ENCODE measurements at regions not wholly inside any gene's neighbourhood (a gene's known extent, or its start where the extent isn't known, plus 50 kb on each side); places are given as distances from the start of the nearest gene placed in this dataset.
"Not testable (repeated sequence)": the region's sequence is repeated elsewhere in the genome, so short reads cannot be mapped to it uniquely, and the experiment has no call there.

- ATAC-seq (replicated peaks in 1 of 2); H3K9me3 Mint-ChIP-seq; H3K36me3 Mint-ChIP-seq (ENCODE audit: insufficient read depth in 2 of 2); H3K27me3 Mint-ChIP-seq (ENCODE audit: low read depth); DNase-seq; H3K27ac Mint-ChIP-seq; H3K4me3 Mint-ChIP-seq; H3K4me1 Mint-ChIP-seq (ENCODE audit: low read depth): not testable (repeated sequence)
These were observed 161.0 kb upstream of the ROPN1 start for GRCh38 chr3:124152891-124153290.

DNA sequence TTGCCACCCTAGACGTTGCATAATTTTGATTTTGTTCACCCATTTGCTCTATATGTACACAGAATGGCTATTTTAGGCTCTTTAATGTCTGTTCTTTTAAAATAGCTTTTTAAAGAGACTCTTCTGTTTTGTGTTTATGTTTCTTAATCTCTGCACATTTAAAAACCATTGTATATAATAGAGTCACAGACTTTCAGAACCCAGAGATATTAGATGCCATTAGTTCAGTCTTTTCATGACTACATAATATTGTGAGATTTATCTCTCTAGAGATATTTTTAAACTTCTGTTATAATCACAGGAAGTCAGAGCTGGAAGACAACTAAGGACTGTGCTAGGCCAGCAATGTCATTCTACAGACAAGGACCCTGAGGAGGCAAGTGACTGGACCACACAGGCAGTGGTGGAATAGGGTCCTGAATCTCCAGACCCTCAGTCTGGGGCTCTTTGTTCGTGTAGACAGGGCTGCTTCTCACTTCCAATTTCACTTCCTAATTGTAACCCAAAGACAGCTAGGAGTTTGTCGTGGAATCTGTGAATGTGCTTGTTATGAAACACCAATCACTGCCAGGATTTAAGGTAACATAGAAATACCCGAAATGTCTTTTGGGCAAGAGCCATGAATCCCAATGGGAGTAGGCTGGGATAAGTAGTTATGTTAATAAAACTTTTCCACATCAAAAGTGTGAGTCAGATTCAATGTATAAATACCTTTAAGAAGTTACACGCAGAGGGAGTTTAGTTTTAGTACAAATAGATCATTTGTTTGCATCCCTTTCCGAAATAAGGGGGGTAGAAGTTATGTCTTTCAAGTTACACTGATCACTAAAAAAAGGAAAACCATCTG, 165.2 kb upstream of the ROPN1 start:
- Mint-ChIP-seq H3K27ac (no peak overlapping the region), H3K9me3 (no peaks in the 10 kb centered on the region), H3K4me1 (ENCODE audit: low read depth) (no peaks in the 10 kb centered on the region), H3K27me3 (ENCODE audit: low read depth) (peaks cover 7% of the 10 kb centered on the region), H3K4me3 (no peak overlapping the region), H3K36me3 (ENCODE audit: insufficient read depth in 2 of 2) (no peaks in the 10 kb centered on the region)
- ATAC-seq (replicated peaks in 1 of 2) (no peak), DNase-seq (no peak)

DNA sequence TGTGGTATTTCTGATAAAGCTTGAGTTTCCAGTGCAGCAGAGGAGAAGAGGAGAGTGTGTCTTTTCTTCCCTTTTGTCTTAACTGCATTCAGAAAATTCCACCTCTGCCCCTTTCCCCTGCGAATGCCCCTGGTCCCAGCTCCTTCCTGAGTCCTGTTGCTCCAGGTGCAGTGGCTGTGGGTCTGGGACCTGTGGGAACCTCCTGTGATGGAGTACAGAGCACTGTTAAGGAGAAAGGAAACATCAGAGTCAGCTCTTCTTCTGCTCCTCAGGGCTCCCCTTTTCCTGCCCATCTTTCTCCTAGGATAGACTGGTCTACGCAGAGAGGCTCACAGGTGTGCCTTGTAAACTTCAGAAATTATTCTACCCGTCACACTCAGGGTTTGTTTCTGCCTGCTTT, 165.8 kb upstream of the ROPN1 start:
- Mint-ChIP-seq H3K4me3 (no peak overlapping the region), H3K27me3 (ENCODE audit: low read depth) (peaks cover 7% of the 10 kb centered on the region), H3K9me3 (no peaks in the 10 kb centered on the region), H3K27ac (no peak overlapping the region), H3K4me1 (ENCODE audit: low read depth) (no peaks in the 10 kb centered on the region), H3K36me3 (ENCODE audit: insufficient read depth in 2 of 2) (no peaks in the 10 kb centered on the region)
- ATAC-seq (replicated peaks in 1 of 2), result no peak
- no peak for DNase-seq

- Mint-ChIP-seq H3K36me3 (ENCODE audit: insufficient read depth in 2 of 2) (no peaks in the 10 kb centered on the region), H3K9me3 (no peaks in the 10 kb centered on the region), H3K27ac (no peak overlapping the region), H3K4me3 (no peak overlapping the region), H3K4me1 (ENCODE audit: low read depth) (no peaks in the 10 kb centered on the region), H3K27me3 (ENCODE audit: low read depth) (peaks cover 7% of the 10 kb centered on the region)
- DNase-seq, result no peak
- no peak for ATAC-seq (replicated peaks in 1 of 2)
These were observed 166.4 kb upstream of the ROPN1 start for GRCh38 chr3:124158168-124158881.

DNA sequence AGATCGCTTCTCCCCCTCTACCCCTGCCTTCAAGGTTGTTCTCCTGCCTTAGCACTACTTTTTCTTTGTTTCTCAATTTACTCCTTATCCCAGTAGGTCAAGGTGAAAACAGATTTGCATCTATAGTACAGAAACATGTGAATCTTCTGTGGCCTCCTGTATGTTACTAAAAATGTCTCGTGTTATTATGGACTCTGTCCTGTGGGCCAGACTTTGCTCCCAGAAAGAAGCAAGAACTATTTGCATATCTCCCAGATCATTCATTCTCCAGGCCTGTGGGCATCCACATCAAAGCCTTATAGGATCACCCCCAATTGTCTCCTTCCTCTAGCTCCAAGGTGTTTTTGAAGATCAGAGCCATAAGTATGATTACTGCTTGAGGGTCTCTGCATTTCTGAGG, 169.5 kb upstream of the ROPN1 start:
- ATAC-seq (replicated peaks in 1 of 2) (no peak), DNase-seq (no peak)
- Mint-ChIP-seq H3K27ac (no peak overlapping the region), H3K36me3 (ENCODE audit: insufficient read depth in 2 of 2) (no peaks in the 10 kb centered on the region), H3K4me1 (ENCODE audit: low read depth) (no peaks in the 10 kb centered on the region), H3K27me3 (ENCODE audit: low read depth) (peaks cover 4% of the 10 kb centered on the region), H3K9me3 (no peaks in the 10 kb centered on the region), H3K4me3 (no peak overlapping the region)

DNA sequence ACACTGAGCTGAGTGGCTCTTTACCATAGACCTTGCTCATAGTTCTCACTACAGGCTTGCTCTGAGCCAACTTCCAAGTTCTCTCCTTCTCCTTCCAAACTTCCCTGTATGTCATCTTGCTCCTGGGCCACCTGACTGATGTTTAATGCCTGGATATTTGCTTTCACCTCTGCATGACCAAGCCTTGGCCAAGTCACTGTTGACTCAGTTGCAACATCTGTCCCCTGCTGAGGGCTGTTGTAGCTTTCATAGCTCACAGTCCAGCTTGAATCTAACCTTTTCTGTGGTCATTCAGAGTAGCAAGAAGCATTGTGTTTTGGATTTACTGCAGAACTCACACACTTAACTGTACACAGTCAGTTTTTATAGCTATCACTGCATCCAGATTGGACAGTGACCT, 171.8 kb upstream of the ROPN1 start:
- Mint-ChIP-seq H3K27ac (no peak overlapping the region), H3K9me3 (no peaks in the 10 kb centered on the region), H3K36me3 (ENCODE audit: insufficient read depth in 2 of 2) (no peaks in the 10 kb centered on the region), H3K4me3 (no peak overlapping the region), H3K27me3 (ENCODE audit: low read depth) (peaks cover 3% of the 10 kb centered on the region), H3K4me1 (ENCODE audit: low read depth) (no peaks in the 10 kb centered on the region)
- ATAC-seq (replicated peaks in 1 of 2) (no peak), DNase-seq (no peak)

- peaks cover 0 to 4% of the 10 kb centered on the region in 2 donors for H3K9me3 Mint-ChIP-seq
- ATAC-seq (replicated peaks in 1 of 2), result no peak
- H3K27ac Mint-ChIP-seq, result no peak overlapping the region
- H3K4me1 Mint-ChIP-seq (ENCODE audit: low read depth), result no peaks in the 10 kb centered on the region
- H3K4me3 Mint-ChIP-seq, result no peak overlapping the region
- H3K36me3 Mint-ChIP-seq (ENCODE audit: insufficient read depth in 2 of 2), result no peaks in the 10 kb centered on the region
- H3K27me3 Mint-ChIP-seq (ENCODE audit: low read depth), result peaks cover 15% of the 10 kb centered on the region
- no peak for DNase-seq
These were observed 176.3 kb upstream of the ROPN1 start for GRCh38 chr3:124168271-124168670.

- Mint-ChIP-seq H3K27ac (no peak overlapping the region), H3K4me1 (ENCODE audit: low read depth) (no peaks in the 10 kb centered on the region), H3K9me3 (peaks cover 0 to 4% of the 10 kb centered on the region in 2 donors), H3K4me3 (no peak overlapping the region), H3K36me3 (ENCODE audit: insufficient read depth in 2 of 2) (no peaks in the 10 kb centered on the region), H3K27me3 (ENCODE audit: low read depth) (peaks cover 16% of the 10 kb centered on the region)
- DNase-seq (no peak), ATAC-seq (replicated peaks in 1 of 2) (no peak)
These were observed 180.4 kb upstream of the ROPN1 start for GRCh38 chr3:124172283-124172682.

DNA sequence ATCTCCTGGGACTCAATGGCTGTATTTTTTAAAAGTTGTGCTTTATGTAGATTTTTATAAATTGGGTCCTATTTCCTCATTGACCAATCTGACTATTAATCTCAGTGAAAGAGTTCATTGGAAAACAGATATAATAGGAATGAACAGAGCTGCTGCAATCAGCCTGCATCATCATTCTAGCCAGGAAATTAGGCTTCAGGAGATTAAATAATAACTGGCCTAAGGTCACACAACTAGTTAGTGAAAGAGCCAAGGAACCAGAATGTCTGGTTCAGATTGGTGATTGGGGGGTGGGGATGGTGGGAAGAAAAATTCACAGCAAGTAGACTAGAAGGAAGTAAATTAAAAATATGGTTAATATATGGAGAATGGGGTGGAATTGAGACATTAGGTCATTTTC, 180.9 kb upstream of the ROPN1 start:
- Mint-ChIP-seq H3K9me3 (peaks cover 0 to 4% of the 10 kb centered on the region in 2 donors), H3K27me3 (ENCODE audit: low read depth) (peaks cover 19% of the 10 kb centered on the region), H3K4me3 (no peak overlapping the region), H3K4me1 (ENCODE audit: low read depth) (no peaks in the 10 kb centered on the region), H3K27ac (no peak overlapping the region), H3K36me3 (ENCODE audit: insufficient read depth in 2 of 2) (no peaks in the 10 kb centered on the region)
- no peak for DNase-seq
- no peak for ATAC-seq (replicated peaks in 1 of 2)

DNA sequence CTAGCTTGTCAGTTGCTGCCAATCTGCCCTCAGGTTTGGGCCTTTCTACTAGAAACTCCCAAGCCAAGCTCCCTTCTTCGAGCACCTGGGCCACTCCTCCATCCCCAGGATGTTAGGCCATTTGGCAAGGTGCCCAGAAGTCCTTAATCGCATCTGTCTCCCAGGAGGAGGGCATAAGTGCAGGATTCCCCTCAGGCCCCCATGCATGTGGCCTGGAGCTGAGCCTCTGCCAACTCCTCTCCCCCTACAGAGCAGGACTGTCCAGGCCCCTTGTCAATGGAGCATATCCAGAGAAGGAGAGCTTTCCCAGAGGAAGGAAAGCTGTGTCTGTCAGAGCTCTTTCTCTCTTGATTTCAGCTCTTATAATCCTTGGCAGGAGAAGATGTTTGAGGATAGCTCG, 182.6 kb upstream of the ROPN1 start:
- Mint-ChIP-seq H3K27ac (no peak overlapping the region), H3K4me3 (no peak overlapping the region), H3K36me3 (ENCODE audit: insufficient read depth in 2 of 2) (no peaks in the 10 kb centered on the region), H3K9me3 (peaks cover 0 to 4% of the 10 kb centered on the region in 2 donors), H3K4me1 (ENCODE audit: low read depth) (no peaks in the 10 kb centered on the region), H3K27me3 (ENCODE audit: low read depth) (peaks cover 9% of the 10 kb centered on the region)
- ATAC-seq (replicated peaks in 1 of 2) (no peak), DNase-seq (no peak)

GRCh38 chr3:124174910-124175874, 183.3 kb upstream of the ROPN1 start:
- no peak for DNase-seq
- no peak for ATAC-seq (replicated peaks in 1 of 2)
- Mint-ChIP-seq H3K36me3 (ENCODE audit: insufficient read depth in 2 of 2) (no peaks in the 10 kb centered on the region), H3K4me1 (ENCODE audit: low read depth) (no peaks in the 10 kb centered on the region), H3K9me3 (no peaks in the 10 kb centered on the region), H3K27me3 (ENCODE audit: low read depth) (peaks cover 5% of the 10 kb centered on the region), H3K4me3 (no peak overlapping the region), H3K27ac (no peak overlapping the region)

DNA sequence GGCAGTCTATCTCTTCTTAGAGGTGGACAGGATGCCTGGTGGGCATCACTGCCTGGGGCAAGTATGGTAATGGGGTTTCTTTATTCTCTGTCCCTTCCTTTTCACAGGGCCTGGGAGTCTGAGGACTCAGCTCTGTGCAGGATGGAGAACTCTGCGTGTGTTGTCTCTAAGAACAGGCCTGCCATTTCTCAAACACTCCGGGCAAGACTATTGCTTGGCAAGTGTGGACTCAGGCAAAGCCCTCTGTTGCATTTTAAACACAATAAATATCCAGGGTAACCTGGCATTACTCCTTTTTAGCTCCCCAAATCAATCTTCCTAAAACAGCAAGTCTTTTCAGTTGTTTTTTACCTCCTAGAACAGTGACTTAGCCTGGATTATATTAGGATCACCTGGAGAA, 185.1 kb upstream of the ROPN1 start:
- Mint-ChIP-seq H3K9me3 (no peaks in the 10 kb centered on the region), H3K36me3 (ENCODE audit: insufficient read depth in 2 of 2) (no peaks in the 10 kb centered on the region), H3K4me1 (ENCODE audit: low read depth) (no peaks in the 10 kb centered on the region), H3K4me3 (no peak overlapping the region), H3K27me3 (ENCODE audit: low read depth) (peaks cover 12% of the 10 kb centered on the region), H3K27ac (no peak overlapping the region)
- ATAC-seq (replicated peaks in 1 of 2) (no peak), DNase-seq (no peak)

DNA sequence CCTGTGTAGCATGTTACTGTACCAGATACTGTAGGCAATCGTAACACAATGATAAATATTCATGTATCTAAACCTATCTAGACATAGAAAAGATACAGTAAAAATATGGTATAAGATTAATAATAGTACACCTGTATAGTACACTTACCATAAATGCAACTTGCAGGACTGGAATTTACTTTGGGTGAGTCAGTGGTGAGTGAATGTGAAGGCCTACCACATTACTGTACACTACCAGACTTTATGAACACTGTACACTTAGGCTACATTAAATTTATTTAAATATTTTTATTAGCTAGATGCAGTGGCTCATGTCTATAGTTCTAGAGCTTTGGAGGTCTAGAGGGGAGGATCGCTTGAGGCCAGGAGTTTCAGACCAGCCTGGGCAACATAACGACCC, 186.6 kb upstream of the ROPN1 start:
- Mint-ChIP-seq H3K36me3 (ENCODE audit: insufficient read depth in 2 of 2) (no peaks in the 10 kb centered on the region), H3K4me1 (ENCODE audit: low read depth) (no peaks in the 10 kb centered on the region), H3K27ac (no peak overlapping the region), H3K27me3 (ENCODE audit: low read depth) (peaks cover 12% of the 10 kb centered on the region), H3K9me3 (no peaks in the 10 kb centered on the region), H3K4me3 (no peak overlapping the region)
- ATAC-seq (replicated peaks in 1 of 2) (no peak), DNase-seq (no peak)

Data from activated T-cell treated with anti-CD3 and anti-CD28 coated beads, Interleukin-2, amount 50 U/mL, for 72 hours (primary cell).